MCF 10A (cell line): ENCODE measurements at regions not wholly inside any gene's neighbourhood (a gene's known extent, or its start where the extent isn't known, plus 50 kb on each side); places are given as distances from the start of the nearest gene placed in this dataset.

Source experiments
- BruUV-seq: library from RNA; stranded (reverse); fragments of 400-500 nt; replicated peaks from 2 replicates; lab custom pipeline; 2021; lab: Mats Ljungman, UMichigan
- CTCF ChIA-PET: fragments of 300-600 bp; sonication (Branson Sonifier 250); formaldehyde crosslinking; extraction: SDS; loops from one replicate; lab custom pipeline; 2021; ENCODE audit warnings: antibody characterized with exemption, inconsistent platforms; lab: Yijun Ruan, JAX
- POLR2A ChIA-PET: fragments of 300-600, 350-650 bp; sonication (Branson Sonifier 250); formaldehyde crosslinking; extraction: SDS; loops from one replicate; lab custom pipeline; 2020; ENCODE audit warnings: antibody characterized with exemption, inconsistent platforms; lab: Yijun Ruan, JAX
- DNase-seq: peaks from one replicate; pipeline ENCODE4 v3.0.0-alpha.2; 2018; ENCODE audit not compliant: unreplicated experiment
- H3K27ac Mint-ChIP-seq: one replicate; pipeline ENCODE4 v1.8.0; 2022; ENCODE audit warnings: mild to moderate bottlenecking, low read depth, mixed read lengths; ENCODE audit not compliant: unreplicated experiment
- H3K27me3 Mint-ChIP-seq: one replicate; pipeline ENCODE4 v1.8.0; 2022; ENCODE audit warnings: mixed read lengths; ENCODE audit not compliant: insufficient read depth, unreplicated experiment
- H3K36me3 Mint-ChIP-seq: one replicate; pipeline ENCODE4 v1.8.0; 2022; ENCODE audit warnings: mild to moderate bottlenecking, moderate library complexity, mixed read lengths; ENCODE audit not compliant: insufficient read depth, unreplicated experiment
- H3K4me1 Mint-ChIP-seq: one replicate; pipeline ENCODE4 v1.8.0; 2022; ENCODE audit warnings: mixed read lengths; ENCODE audit not compliant: insufficient read depth, unreplicated experiment
- H3K4me3 Mint-ChIP-seq: one replicate; pipeline ENCODE4 v1.8.0; 2022; ENCODE audit warnings: mild to moderate bottlenecking, moderate library complexity, mixed read lengths; ENCODE audit not compliant: unreplicated experiment
- H3K9me3 Mint-ChIP-seq: one replicate; pipeline ENCODE4 v1.8.0; 2022; ENCODE audit warnings: mixed read lengths; ENCODE audit not compliant: unreplicated experiment
- intact Hi-C: fragments of 100-400 bp; cut with micrococcal nuclease; formaldehyde crosslinking; loops from 2 replicates; pipeline ENCODE4 v1.14.1; 2022
- TF ChIP-seq, protein P1 (sequence below): fragments of 200-600 bp; IDR thresholded peaks from one replicate; pipeline ENCODE4 v1.8.0; 2022; ENCODE audit warnings: antibody characterized with exemption, mild to moderate bottlenecking; ENCODE audit not compliant: unreplicated experiment

DNA sequence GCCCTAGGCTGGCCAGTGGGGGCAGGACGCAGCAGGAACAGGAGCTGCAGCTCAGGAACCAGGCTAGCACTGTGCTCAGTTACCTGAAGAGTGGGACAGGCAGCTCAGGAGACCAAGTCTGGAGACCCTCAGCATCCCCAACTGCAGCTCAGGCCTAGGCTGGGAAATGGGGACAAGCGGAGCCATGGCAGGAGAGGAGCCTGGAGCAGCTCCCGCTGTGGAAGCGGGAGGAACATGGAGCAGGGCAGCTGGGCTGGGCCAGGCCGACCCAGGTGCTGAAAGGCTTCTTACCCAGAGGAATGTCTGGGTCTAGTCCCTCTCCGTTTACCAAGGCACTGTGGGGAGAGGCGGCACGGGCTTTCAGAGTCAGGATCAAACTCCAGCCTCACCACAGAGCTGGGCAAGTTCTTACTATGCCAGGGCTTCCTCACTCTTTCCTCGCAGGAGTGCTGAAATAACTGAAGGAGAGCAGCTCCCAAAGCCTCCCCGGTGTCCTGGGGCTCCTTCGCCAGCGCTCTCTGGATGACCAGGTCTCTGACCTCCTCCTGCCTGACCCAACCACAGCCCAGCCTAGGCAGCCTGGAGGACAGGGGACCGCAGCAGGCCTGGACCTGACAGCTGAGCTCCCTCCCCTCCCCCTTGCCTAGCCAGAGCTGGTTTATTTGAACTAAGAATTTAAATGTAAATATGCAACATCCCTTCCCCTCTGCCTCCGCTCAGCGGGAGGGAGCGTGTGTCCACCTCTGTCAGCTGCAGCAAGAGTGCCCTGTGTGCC is 247.8 kb upstream of the SIX2 start:
- ChIA-PET CTCF (no interaction called here), POLR2A (no interaction called here)
- TF ChIP-seq, protein P1, sequence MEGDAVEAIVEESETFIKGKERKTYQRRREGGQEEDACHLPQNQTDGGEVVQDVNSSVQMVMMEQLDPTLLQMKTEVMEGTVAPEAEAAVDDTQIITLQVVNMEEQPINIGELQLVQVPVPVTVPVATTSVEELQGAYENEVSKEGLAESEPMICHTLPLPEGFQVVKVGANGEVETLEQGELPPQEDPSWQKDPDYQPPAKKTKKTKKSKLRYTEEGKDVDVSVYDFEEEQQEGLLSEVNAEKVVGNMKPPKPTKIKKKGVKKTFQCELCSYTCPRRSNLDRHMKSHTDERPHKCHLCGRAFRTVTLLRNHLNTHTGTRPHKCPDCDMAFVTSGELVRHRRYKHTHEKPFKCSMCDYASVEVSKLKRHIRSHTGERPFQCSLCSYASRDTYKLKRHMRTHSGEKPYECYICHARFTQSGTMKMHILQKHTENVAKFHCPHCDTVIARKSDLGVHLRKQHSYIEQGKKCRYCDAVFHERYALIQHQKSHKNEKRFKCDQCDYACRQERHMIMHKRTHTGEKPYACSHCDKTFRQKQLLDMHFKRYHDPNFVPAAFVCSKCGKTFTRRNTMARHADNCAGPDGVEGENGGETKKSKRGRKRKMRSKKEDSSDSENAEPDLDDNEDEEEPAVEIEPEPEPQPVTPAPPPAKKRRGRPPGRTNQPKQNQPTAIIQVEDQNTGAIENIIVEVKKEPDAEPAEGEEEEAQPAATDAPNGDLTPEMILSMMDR, result no peak
- BruUV-seq, result no TSS peak
- no peaks in the 10 kb centered on the region for H3K27me3 Mint-ChIP-seq
- no peak overlapping the region for H3K27ac Mint-ChIP-seq
- DNase-seq, result no peak
- H3K36me3 Mint-ChIP-seq, result no peaks in the 10 kb centered on the region
- H3K9me3 Mint-ChIP-seq, result no peaks in the 10 kb centered on the region
- intact Hi-C loops, result no loop called here
- no peak overlapping the region for H3K4me3 Mint-ChIP-seq
- no peaks in the 10 kb centered on the region for H3K4me1 Mint-ChIP-seq

DNA sequence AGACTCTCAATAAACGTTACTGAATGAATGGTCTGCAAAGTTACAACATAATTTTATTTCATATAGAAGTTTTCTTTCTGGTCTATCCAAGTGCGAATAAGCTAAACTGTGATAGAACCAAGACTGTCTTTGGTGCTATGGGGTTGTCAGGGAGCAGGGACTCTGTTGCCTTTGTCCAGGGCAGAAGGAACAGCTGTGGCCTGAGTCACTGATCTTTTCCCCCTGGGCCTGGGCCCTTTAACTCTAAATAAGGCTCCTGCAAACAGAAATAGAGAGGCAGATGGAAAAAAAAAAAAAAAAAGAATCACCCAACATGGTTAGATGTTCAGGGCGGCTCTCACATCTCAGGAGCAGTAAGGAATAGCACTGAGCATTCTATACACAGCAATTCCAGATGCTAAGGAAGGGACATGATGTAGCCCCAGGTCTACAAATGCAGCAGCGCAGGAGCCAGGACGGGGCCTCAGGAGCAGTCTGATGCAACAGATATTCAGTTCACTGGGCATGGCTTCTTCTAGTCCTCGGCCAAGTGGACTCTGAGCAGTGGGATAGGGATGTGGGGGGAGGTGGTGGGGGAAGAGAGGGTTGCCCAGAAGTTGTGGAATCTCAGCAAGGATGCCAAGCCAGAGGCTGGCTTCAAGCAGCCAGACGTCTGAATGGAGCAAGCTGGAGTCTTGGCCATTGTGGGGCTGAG is 247.1 kb upstream of the SIX2 start:
- CTCF ChIA-PET, result no interaction called here
- POLR2A ChIA-PET, result no interaction called here
- Mint-ChIP-seq H3K36me3 (no peaks in the 10 kb centered on the region), H3K9me3 (no peaks in the 10 kb centered on the region), H3K27me3 (no peaks in the 10 kb centered on the region), H3K27ac (no peak overlapping the region), H3K4me1 (no peaks in the 10 kb centered on the region), H3K4me3 (no peak overlapping the region)
- TF ChIP-seq, protein P1, result no peak
- no peak for DNase-seq
- no TSS peak for BruUV-seq
- intact Hi-C loops, result no loop called here

DNA sequence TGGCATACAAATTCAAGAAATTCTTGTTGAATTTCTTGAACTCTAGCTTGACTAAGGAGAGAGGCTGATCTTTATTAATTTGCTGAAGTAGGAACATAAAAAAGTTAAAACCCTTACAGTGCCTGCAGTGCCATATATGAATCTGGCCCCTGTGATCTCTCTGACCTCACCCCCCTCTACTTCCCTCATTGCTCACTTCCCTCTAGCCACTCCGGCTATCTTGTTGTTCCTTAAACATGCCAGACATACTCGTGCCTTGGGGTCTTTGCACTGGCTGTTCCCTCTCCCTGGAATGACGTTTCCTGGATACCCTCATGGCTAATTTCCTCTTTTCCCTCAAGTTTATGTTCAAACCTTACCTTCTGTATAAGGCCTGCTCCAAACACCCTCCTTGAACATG is 246.3 kb upstream of the SIX2 start:
- DNase-seq, result no peak
- H3K36me3 Mint-ChIP-seq, result no peaks in the 10 kb centered on the region
- BruUV-seq, result no TSS peak
- POLR2A ChIA-PET, result no interaction called here
- H3K4me1 Mint-ChIP-seq, result no peaks in the 10 kb centered on the region
- TF ChIP-seq, protein P1, result no peak
- no peaks in the 10 kb centered on the region for H3K9me3 Mint-ChIP-seq
- CTCF ChIA-PET, result no interaction called here
- no peaks in the 10 kb centered on the region for H3K27me3 Mint-ChIP-seq
- no peak overlapping the region for H3K27ac Mint-ChIP-seq
- H3K4me3 Mint-ChIP-seq, result no peak overlapping the region
- intact Hi-C loops, result no loop called here

DNA sequence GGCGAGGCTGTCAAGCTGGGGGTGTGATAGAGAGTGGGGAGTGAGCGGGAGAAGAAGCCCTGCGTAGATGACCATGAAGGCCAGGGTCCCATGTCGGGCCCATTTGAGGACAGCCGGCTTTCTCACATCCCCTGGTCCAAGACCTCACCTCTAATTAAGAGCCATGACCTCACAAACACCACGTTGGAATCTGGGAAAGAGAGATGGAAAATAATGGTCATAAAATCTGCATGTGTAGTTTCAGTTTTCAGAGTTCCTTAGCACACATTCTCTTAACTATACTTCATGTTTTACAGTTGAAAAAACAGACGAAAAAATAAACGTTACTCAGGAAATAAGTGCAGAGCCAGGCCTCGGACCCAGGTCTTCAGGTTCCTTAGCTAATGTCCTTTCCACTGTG is 244.8 kb upstream of the SIX2 start:
- Mint-ChIP-seq H3K27me3 (no peaks in the 10 kb centered on the region), H3K4me3 (no peak overlapping the region), H3K9me3 (no peaks in the 10 kb centered on the region), H3K27ac (no peak overlapping the region), H3K36me3 (no peaks in the 10 kb centered on the region), H3K4me1 (no peaks in the 10 kb centered on the region)
- CTCF ChIA-PET, result interaction anchor here (0.8 to 1.0 kb wide), 3 partner anchors 20 to 265 kb away, joined by 3 to 4 read pairs (median 3); no protein-coding TSS in a partner anchor
- intact Hi-C loops, result no loop called here
- no TSS peak for BruUV-seq
- TF ChIP-seq, protein P1, result no peak
- no peak for DNase-seq
- POLR2A ChIA-PET, result no interaction called here
